HT1080 (cell line): ENCODE measurements at regions not wholly inside any gene's neighbourhood (a gene's known extent, or its start where the extent isn't known, plus 50 kb on each side); places are given as distances from the start of the nearest gene placed in this dataset.

Experiments
- DNase-seq: peaks from one replicate; pipeline ENCODE4 v3.0.0-alpha.2; 2015; ENCODE audit warnings: low read depth

DNA sequence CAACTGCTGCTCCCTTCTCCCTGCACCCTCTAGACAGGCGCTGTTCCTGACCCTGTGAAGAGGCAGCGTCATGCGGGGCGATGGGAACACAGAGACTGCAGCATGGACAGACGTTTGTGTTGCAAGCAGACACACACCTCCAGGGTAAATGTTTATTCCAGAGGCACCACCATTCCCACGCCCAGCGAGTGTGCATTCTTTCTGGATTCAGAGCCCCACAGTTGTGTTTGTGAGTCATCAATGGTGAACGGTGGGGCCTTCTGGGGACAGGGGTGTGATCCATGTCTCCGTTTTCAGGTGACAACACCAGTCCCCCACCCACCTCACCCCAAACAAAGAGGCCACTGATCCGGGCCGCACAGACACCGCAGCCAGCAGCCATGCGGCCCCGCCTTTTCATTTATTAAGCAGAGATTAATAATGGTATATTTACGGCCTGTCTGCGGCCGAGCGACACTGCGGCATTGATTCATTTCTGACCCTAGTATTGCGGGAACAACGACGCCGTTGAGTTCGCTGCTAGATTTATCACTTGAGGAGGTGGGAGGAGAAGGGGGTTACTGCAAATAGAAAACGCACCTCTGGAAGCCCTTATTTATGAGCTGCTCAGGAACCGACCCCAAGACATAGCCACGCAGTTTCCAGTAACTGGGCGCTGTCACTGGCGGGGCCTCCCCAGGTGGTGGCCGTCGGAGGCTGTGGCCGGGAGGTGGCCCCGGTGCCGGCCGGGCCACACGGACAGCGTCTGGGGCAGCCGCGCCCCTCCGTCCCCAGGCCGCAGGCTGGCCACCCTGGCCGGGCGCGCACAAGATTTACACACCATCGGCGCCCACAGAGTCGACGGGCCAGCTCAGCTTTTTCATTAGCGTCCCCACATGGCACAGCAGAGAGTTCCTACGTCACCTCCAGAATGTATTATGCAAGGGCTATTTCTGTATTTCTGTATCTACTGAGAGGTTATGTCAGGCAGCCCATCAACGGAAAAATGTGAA is 367.6 kb downstream of the THBS2 start:
- DNase-seq = no peak

- no peak for DNase-seq
Measured at GRCh38 chr6:168885196-168885595, 368.4 kb downstream of the THBS2 start.

- DNase-seq = peak; percentile 25
Measured at GRCh38 chr6:168884646-168885086, 369.0 kb downstream of the THBS2 start.

GRCh38 chr6:168884050-168884645 is 369.5 kb downstream of the THBS2 start:
- no peak for DNase-seq

- DNase-seq = no peak
Measured at GRCh38 chr6:168883410-168884049, 370.1 kb downstream of the THBS2 start.

- no peak for DNase-seq
Measured at GRCh38 chr6:168880271-168880670, 373.4 kb downstream of the THBS2 start.

- DNase-seq = no peak
Measured at GRCh38 chr6:168877821-168878282, 375.8 kb downstream of the THBS2 start.

- no peak for DNase-seq
Measured at GRCh38 chr6:168876956-168877355, 376.7 kb downstream of the THBS2 start.

GRCh38 chr6:168875811-168876576 is 377.7 kb downstream of the THBS2 start:
- DNase-seq = no peak

GRCh38 chr6:168874637-168875036 is 379.0 kb downstream of the THBS2 start:
- DNase-seq = no peak

DNA sequence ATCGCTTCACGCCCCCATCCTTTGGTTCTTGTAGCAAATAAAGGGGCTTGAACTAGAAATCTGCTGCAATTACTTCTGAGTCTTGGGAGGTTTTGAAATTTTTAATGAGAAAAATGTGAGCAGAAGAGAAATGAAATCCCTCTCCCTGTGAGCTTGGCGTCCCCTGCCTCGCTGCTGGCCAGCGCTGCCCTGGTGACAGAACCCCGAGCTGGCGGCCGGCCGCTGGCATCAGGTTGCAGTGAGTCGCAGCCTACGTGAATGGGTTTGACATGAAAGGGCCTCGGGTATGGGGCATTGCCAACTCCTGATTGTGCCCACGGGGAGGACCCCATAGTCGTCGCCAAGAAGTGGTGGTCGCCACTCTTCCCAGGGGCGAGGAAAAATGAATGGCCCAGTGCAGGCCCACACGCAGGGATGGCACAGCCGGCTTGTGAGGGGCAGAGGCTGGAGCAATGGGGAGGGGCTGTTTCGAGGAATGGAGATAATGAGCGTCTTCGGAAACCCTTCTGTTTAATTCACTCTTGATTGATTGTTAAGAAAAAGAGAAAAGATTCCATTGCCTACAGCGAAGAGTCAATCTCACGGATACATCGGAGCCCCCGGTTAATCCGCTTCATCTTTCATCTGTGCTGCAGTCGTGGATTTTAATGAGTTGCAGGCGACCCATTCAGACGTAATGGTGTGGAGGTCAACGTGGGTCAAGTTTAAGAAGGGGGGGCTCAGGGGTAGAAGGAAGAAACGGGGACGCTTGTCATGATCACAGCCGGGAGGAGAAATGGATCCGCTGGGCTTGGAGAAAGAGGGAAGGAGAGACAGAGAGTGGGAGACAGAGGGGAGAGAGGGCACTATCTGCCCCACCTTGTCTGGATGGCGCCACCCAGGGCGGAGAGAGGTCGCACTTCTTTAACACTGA is 380.1 kb downstream of the THBS2 start:
- no peak for DNase-seq

- DNase-seq = no peak
Measured at GRCh38 chr6:168871642-168872315, 381.9 kb downstream of the THBS2 start.

DNA sequence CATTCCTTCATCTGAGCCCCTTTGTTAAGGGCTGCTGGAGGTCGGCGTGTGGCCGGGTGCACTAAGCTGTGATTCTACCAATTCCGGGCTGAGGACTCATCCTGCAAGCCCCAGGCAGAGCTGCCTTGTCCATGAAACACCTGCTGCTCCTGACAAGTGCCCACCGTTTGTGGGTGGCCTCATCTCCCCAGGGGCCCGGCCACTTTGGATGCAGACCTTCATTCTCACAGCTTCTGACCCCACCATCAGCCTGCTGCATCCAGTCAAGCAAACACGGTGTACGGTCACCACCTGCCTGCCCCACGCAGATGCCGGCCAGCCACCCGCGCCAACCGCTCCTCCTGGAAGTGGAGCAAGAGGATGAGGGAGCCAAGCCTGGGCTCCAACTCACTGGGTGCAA is 382.7 kb downstream of the THBS2 start:
- no peak for DNase-seq

GRCh38 chr6:168867247-168868102 is 386.2 kb downstream of the THBS2 start:
- DNase-seq = no peak

DNA sequence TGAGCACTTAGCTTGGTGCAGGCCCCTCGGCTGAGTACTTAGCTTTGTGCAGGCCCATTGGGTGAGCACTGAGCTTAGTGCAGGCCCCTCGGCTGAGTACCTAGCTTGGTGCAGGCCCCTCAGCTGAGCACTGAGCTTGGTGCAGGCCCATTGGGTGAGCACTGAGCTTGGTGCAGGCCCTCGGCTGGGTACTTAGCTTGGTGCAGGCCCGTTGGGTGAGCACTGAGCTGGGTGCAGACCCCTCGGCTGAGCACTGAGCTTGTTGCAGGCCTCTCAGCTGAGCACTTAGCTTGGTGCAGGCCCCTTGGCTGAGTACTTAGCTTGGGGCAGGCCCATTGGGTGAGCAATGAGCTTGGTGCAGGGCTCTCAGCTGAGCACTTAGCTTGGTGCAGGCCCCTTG is 387.1 kb downstream of the THBS2 start:
- no peak for DNase-seq

- no peak for DNase-seq
Measured at GRCh38 chr6:168865522-168865921, 388.1 kb downstream of the THBS2 start.

DNA sequence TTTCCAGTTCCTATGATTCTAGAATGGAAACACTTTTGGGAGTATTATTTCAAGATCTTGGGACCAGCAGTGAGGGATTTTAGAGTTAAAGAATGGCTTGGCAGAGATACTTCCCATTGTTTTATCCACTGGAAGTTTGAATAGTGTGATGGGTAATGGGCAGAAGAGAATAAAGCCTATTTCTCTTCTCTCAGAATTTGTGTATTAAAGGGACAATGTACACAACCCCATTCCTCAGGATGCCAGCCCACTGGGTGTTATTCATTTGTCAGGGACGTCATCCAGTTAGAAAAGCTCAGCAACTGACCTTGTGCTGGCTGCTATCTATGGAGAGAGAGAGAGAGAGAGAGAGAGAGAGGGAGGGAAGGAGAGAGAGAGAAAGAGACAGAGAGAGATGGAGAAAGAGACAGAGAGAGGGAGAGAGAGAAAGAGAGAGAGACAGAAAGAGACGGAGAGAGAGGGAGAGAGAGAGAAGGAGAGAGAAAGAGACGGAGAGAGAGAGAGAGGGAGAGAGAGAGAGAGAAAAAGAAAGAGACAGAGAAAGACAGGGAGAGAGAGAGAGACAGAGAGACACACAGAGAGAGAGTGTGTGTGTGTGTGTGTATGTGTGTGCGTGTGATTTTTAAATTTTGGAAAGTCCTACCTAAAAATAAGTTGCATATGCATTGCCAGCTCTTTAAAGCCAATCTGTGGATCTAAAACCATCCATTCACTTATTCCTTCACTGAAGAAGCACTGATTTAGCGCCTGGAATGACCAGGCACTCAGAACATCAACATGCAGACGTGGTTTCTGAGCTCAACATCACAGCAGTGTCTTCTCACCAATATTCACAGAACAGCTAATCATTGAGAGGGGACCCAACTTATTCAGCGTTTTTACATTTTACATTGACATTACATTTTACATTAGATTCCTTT is 388.8 kb downstream of the THBS2 start:
- DNase-seq = no peak

DNA sequence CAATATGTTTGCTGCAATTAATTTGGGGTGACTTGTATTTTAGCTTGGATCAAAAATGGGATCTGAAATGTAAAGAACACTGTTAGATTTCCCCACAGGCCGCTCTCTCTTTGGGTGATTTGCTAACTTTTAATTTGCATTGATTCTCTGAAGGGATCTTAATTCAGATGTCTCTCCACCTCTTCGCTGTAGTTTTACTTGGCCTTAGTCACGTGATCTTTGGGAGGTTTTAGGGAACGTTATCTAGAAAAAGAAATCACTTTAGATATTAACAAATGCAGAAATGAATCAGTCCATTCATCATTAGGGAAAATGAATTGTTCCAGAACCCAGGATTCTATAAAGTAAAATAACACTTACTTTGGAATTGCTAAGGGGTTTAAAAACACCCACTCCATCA is 390.2 kb downstream of the THBS2 start:
- no peak for DNase-seq
